IMR-90 (cell line): ENCODE measurements at regions not wholly inside any gene's neighbourhood (a gene's known extent, or its start where the extent isn't known, plus 50 kb on each side); places are given as distances from the start of the nearest gene placed in this dataset.

Experiments
- ATAC-seq: fragments of 200-7000 bp; cut with Tn5 transposase; 2 replicates; pipeline ENCODE4 v1.9.1; 2020; ENCODE audit warnings: low read depth, mild to moderate bottlenecking, moderate library complexity
- BruUV-seq: library from RNA; stranded (reverse); fragments of 400-500 nt; replicated peaks from 2 replicates; lab custom pipeline; 2021; lab: Mats Ljungman, UMichigan
- CTCF ChIA-PET: fragments of 300-600 bp; formaldehyde crosslinking; extraction: SDS; loops from one replicate; lab custom pipeline; 2021; ENCODE audit warnings: antibody characterized with exemption; lab: Yijun Ruan, JAX
- POLR2A ChIA-PET: fragments of 300-600 bp; sonication (Branson Sonifier 250); formaldehyde crosslinking; loops from one replicate; lab custom pipeline; 2022; ENCODE audit warnings: antibody characterized with exemption; ENCODE audit not compliant: unreplicated experiment; lab: Charles Lee
- DNase-seq: peaks from one replicate; pipeline ENCODE4 v3.0.0; 2013
- H2AFZ ChIP-seq: replicated peaks from 2 replicates; pipeline ENCODE3; 2013; ENCODE audit warnings: low read length, mild to moderate bottlenecking; ENCODE audit not compliant: poor library complexity
- H2AK5ac ChIP-seq: 2 replicates; pipeline ENCODE4 v1.6.1; 2013; ENCODE audit warnings: low read depth, low read length, inconsistent platforms
- H2AK9ac ChIP-seq: replicated peaks from 2 replicates; pipeline ENCODE3; 2013; ENCODE audit warnings: mild to moderate bottlenecking, low read depth, low read length, moderate library complexity; ENCODE audit not compliant: poor library complexity
- H2BK120ac ChIP-seq: 2 replicates; pipeline ENCODE4 v1.6.1; 2013; ENCODE audit warnings: low read depth, low read length, inconsistent platforms
- H2BK15ac ChIP-seq: 3 replicates; pipeline ENCODE4 v1.6.1; 2013; ENCODE audit warnings: low read depth, low read length, inconsistent platforms
- H2BK20ac ChIP-seq: 2 replicates; pipeline ENCODE4 v1.6.1; 2013; ENCODE audit warnings: low read depth, mild to moderate bottlenecking, inconsistent platforms, low read length, moderate library complexity
- H2BK5ac ChIP-seq: 2 replicates; pipeline ENCODE4 v1.6.1; 2013; ENCODE audit warnings: mild to moderate bottlenecking, low read depth, low read length, inconsistent platforms; ENCODE audit not compliant: poor library complexity, severe bottlenecking
- H3K14ac ChIP-seq: replicated peaks from 2 replicates; pipeline ENCODE4 v1.6.1; 2013; ENCODE audit warnings: low read depth, low read length, inconsistent platforms
- H3K18ac ChIP-seq: 2 replicates; pipeline ENCODE4 v1.6.1; 2013; ENCODE audit warnings: low read depth, low read length, control low read depth
- H3K23ac ChIP-seq: 2 replicates; pipeline ENCODE4 v1.6.1; 2013; ENCODE audit warnings: low read depth, low read length, inconsistent platforms
- H3K27ac ChIP-seq: 2 replicates; pipeline ENCODE4 v1.5.1; 2013; ENCODE audit warnings: mild to moderate bottlenecking, control low read depth, low read length; ENCODE audit not compliant: insufficient read depth
- H3K27me3 ChIP-seq: 2 replicates; pipeline ENCODE4 v1.6.1; 2013; ENCODE audit warnings: low read length; ENCODE audit not compliant: control insufficient read depth, insufficient read depth
- H3K36me3 ChIP-seq: 2 replicates; pipeline ENCODE4 v1.6.1; 2013; ENCODE audit warnings: low read length, mixed read lengths; ENCODE audit not compliant: control insufficient read depth, insufficient read depth
- H3K4ac ChIP-seq: 2 replicates; pipeline ENCODE4 v1.6.1; 2013; ENCODE audit warnings: low read depth, low read length, inconsistent platforms
- H3K4me1 ChIP-seq: 2 replicates; pipeline ENCODE4 v1.6.1; 2013; ENCODE audit warnings: low read length, mixed read lengths; ENCODE audit not compliant: control insufficient read depth, insufficient read depth
- H3K4me2 ChIP-seq: 2 replicates; pipeline ENCODE4 v1.6.1; 2013; ENCODE audit warnings: low read depth, mild to moderate bottlenecking, control low read depth, low read length, moderate library complexity
- H3K4me3 ChIP-seq: 2 replicates; pipeline ENCODE4 v1.5.1; 2013; ENCODE audit warnings: low read depth, mild to moderate bottlenecking, control low read depth, low read length, moderate library complexity; ENCODE audit not compliant: insufficient read depth
- H3K56ac ChIP-seq: 2 replicates; pipeline ENCODE4 v1.6.1; 2013; ENCODE audit warnings: low read length, inconsistent platforms; ENCODE audit not compliant: insufficient read depth; ENCODE audit errors: extremely low read depth
- H3K79me1 ChIP-seq, 2 experiments: 2 replicates each; pipeline ENCODE4 v1.6.1; 2013; ENCODE audit warnings: low read length in 2 of 2, inconsistent platforms in 1 of 2, low read depth in 1 of 2
- H3K9ac ChIP-seq: 2 replicates; pipeline ENCODE4 v1.6.1; 2013; ENCODE audit warnings: low read depth, low read length, control low read depth
- H3K9me1 ChIP-seq: 2 replicates; pipeline ENCODE4 v1.6.1; 2013; ENCODE audit warnings: low read length, inconsistent platforms; ENCODE audit not compliant: insufficient read depth
- H3K9me3 ChIP-seq: 2 replicates; pipeline ENCODE4 v1.6.1; 2013; ENCODE audit warnings: low read length; ENCODE audit not compliant: control insufficient read depth, insufficient read depth
- H4K20me1 ChIP-seq: 2 replicates; pipeline ENCODE4 v1.6.1; 2013; ENCODE audit warnings: low read length, inconsistent platforms; ENCODE audit not compliant: insufficient read depth
- H4K5ac ChIP-seq: 2 replicates; pipeline ENCODE4 v1.6.1; 2013; ENCODE audit warnings: mild to moderate bottlenecking, low read depth, low read length, control low read depth
- H4K8ac ChIP-seq, 2 experiments: 2 replicates each; pipeline ENCODE4 v1.6.1; 2013; ENCODE audit warnings: low read depth in 2 of 2, low read length in 2 of 2, control low read depth in 1 of 2, inconsistent platforms in 1 of 2
- H4K91ac ChIP-seq: 2 replicates; pipeline ENCODE4 v1.6.1; 2013; ENCODE audit warnings: low read depth, low read length, inconsistent platforms; ENCODE audit not compliant: insufficient read depth
- BHLHE40 ChIP-seq: fragments of 150-350 bp; IDR thresholded peaks from 2 replicates; pipeline ENCODE4 v1.6.1; 2016; ENCODE audit warnings: mild to moderate bottlenecking, low read depth, low read length
- CEBPB ChIP-seq: IDR thresholded peaks from 2 replicates; pipeline ENCODE4 v1.6.1; 2012; ENCODE audit warnings: low read depth, low read length, improper control_type of control experiment
- CHD1 ChIP-seq: IDR thresholded peaks from 2 replicates; pipeline ENCODE4 v1.6.1; 2012; ENCODE audit warnings: low read depth, low read length, improper control_type of control experiment
- FOS ChIP-seq: fragments of 150-350 bp; IDR thresholded peaks from 2 replicates; pipeline ENCODE4 v1.6.1; 2016; ENCODE audit warnings: low read depth, low read length
- MAFK ChIP-seq: IDR thresholded peaks from 2 replicates; pipeline ENCODE4 v1.6.1; 2012; ENCODE audit warnings: low read depth, low read length, improper control_type of control experiment
- MAZ ChIP-seq: IDR thresholded peaks from 2 replicates; pipeline ENCODE4 v1.6.1; 2012; ENCODE audit warnings: low read depth, mild to moderate bottlenecking, low read length, improper control_type of control experiment, moderate library complexity, borderline replicate concordance
- MXI1 ChIP-seq: IDR thresholded peaks from 2 replicates; pipeline ENCODE4 v1.6.1; 2012; ENCODE audit warnings: low read depth, mild to moderate bottlenecking, low read length, moderate library complexity, borderline replicate concordance
- NFE2L2 ChIP-seq: fragments of 150-350 bp; IDR thresholded peaks from 2 replicates; pipeline ENCODE4 v1.6.1; 2016; ENCODE audit warnings: low read depth, mild to moderate bottlenecking, low read length
- POLR2A ChIP-seq: IDR thresholded peaks from 2 replicates; pipeline ENCODE4 v1.6.1; 2012; ENCODE audit warnings: mild to moderate bottlenecking, low read depth, low read length
- RAD21 ChIP-seq: IDR thresholded peaks from 2 replicates; pipeline ENCODE4 v1.6.1; 2012; ENCODE audit warnings: low read length, improper control_type of control experiment
- RCOR1 ChIP-seq: IDR thresholded peaks from 2 replicates; pipeline ENCODE4 v1.6.1; 2012; ENCODE audit warnings: mild to moderate bottlenecking, low read length, improper control_type of control experiment; ENCODE audit not compliant: insufficient replicate concordance
- RFX5 ChIP-seq: IDR thresholded peaks from 2 replicates; pipeline ENCODE4 v1.8.0; 2012; ENCODE audit warnings: low read depth, mild to moderate bottlenecking, low read length, moderate library complexity
- SMC3 ChIP-seq: fragments of 150-350 bp; IDR thresholded peaks from 2 replicates; pipeline ENCODE4 v1.6.1; 2016; ENCODE audit warnings: low read depth, mild to moderate bottlenecking, antibody characterized with exemption, low read length, moderate library complexity
- USF2 ChIP-seq: fragments of 150-350 bp; IDR thresholded peaks from 2 replicates; pipeline ENCODE4 v1.6.1; 2017; ENCODE audit warnings: mild to moderate bottlenecking, antibody characterized with exemption, low read length, low read depth
- WGBS, 2 experiments: methylation state at CpG; one replicate each; pipeline versions ENCODE4 v1.1.5 to v1.1.7; 2013; ENCODE audit warnings: missing lambda C conversion rate in 2 of 2; ENCODE audit not compliant: insufficient read length in 1 of 2; ENCODE audit errors: extremely low coverage in 2 of 2; 5-methylcytosine and 5-hydroxymethylcytosine counted together
- dilution Hi-C: fragments of 300-500 bp; cut with HindIII; formaldehyde crosslinking; loops from one replicate; pipeline ENCODE4 v1.14.3; 2018; ENCODE audit warnings: low sequenced_read_pairs; ENCODE audit not compliant: unreplicated experiment
- in situ Hi-C: fragments of 300-500 bp; cut with MboI; formaldehyde crosslinking; loops from 3 replicates; pipeline ENCODE4 v1.14.3; 2019; ENCODE audit warnings: low sequenced_read_pairs, inconsistent platforms, mixed read lengths
- intact Hi-C: fragments of 100-400 bp; cut with micrococcal nuclease; formaldehyde crosslinking; loops from 2 replicates; pipeline ENCODE4 v1.10.0; 2022
- TF ChIP-seq, protein P1 (sequence below): conservative IDR thresholded peaks from 2 replicates; pipeline ENCODE4 v1.5.1; 2012; ENCODE audit warnings: mild to moderate bottlenecking, low read depth, low read length, improper control_type of control experiment
- TF ChIP-seq, protein P2 (sequence below): fragments of 150-350 bp; IDR thresholded peaks from 2 replicates; pipeline ENCODE4 v1.6.1; 2016; ENCODE audit warnings: low read depth, mild to moderate bottlenecking, low read length, moderate library complexity, borderline replicate concordance

DNA sequence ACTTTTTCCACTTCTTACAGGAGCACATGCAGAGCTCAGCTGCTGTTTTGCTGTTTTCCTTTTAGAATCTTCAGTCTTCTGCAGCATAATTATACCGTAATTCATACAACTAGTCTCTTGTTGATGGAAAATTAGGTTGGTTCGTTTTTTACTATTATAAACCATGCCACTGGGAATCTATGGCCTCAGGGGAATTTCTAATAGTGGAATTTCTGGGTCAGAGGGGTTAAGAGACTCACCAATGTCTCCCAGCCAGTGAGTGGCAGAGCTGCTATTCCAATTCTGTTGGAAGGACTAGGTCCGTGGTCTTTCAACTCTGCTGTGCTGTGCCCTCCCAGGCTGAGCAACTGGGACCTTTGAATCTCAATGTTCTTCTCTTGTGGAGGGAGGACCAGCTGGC is 282.5 kb downstream of the ZSWIM6 start:
- no peak overlapping the region for H2BK5ac ChIP-seq
- no peak overlapping the region for H2AK9ac ChIP-seq
- no peak overlapping the region for H3K14ac ChIP-seq
- no CpG with 5 or more reads among the region's 3 CpGs for WGBS, 2 experiments
- no peak overlapping the region for H4K91ac ChIP-seq
- DNase-seq (no peak), ATAC-seq (no peak)
- no peak overlapping the region for H3K4me2 ChIP-seq
- no peaks in the 10 kb centered on the region for H3K79me1 ChIP-seq
- peaks cover 27% of the 10 kb centered on the region for H3K27me3 ChIP-seq
- no peak overlapping the region for H3K18ac ChIP-seq
- no peak overlapping the region for H2BK15ac ChIP-seq
- H2AFZ ChIP-seq = no peak overlapping the region
- H3K4ac ChIP-seq = no peak overlapping the region
- no peak overlapping the region for H4K5ac ChIP-seq
- intact Hi-C loops (no loop called here), in situ Hi-C loops (no loop called here), dilution Hi-C loops (no loop called here)
- no peak overlapping the region for H3K9ac ChIP-seq
- ChIA-PET CTCF (no interaction called here), POLR2A (no interaction called here)
- H4K20me1 ChIP-seq = no peaks in the 10 kb centered on the region
- H3K36me3 ChIP-seq = no peaks in the 10 kb centered on the region
- no peak overlapping the region for H3K4me3 ChIP-seq
- H3K23ac ChIP-seq = no peak overlapping the region
- no peak overlapping the region for H4K8ac ChIP-seq
- no peak overlapping the region for H2AK5ac ChIP-seq
- no peaks in the 10 kb centered on the region for H3K9me3 ChIP-seq
- no peaks in the 10 kb centered on the region for H3K4me1 ChIP-seq
- BruUV-seq = no TSS peak
- no peak for TF ChIP-seq NFE2L2
- no peak for TF ChIP-seq RCOR1
- TF ChIP-seq CEBPB = no peak
- TF ChIP-seq USF2 = no peak
- TF ChIP-seq, protein P1, sequence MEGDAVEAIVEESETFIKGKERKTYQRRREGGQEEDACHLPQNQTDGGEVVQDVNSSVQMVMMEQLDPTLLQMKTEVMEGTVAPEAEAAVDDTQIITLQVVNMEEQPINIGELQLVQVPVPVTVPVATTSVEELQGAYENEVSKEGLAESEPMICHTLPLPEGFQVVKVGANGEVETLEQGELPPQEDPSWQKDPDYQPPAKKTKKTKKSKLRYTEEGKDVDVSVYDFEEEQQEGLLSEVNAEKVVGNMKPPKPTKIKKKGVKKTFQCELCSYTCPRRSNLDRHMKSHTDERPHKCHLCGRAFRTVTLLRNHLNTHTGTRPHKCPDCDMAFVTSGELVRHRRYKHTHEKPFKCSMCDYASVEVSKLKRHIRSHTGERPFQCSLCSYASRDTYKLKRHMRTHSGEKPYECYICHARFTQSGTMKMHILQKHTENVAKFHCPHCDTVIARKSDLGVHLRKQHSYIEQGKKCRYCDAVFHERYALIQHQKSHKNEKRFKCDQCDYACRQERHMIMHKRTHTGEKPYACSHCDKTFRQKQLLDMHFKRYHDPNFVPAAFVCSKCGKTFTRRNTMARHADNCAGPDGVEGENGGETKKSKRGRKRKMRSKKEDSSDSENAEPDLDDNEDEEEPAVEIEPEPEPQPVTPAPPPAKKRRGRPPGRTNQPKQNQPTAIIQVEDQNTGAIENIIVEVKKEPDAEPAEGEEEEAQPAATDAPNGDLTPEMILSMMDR = no peak
- TF ChIP-seq MXI1 = no peak
- TF ChIP-seq RFX5 = no peak
- TF ChIP-seq, protein P2, sequence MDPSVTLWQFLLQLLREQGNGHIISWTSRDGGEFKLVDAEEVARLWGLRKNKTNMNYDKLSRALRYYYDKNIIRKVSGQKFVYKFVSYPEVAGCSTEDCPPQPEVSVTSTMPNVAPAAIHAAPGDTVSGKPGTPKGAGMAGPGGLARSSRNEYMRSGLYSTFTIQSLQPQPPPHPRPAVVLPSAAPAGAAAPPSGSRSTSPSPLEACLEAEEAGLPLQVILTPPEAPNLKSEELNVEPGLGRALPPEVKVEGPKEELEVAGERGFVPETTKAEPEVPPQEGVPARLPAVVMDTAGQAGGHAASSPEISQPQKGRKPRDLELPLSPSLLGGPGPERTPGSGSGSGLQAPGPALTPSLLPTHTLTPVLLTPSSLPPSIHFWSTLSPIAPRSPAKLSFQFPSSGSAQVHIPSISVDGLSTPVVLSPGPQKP = no peak
- TF ChIP-seq MAZ = no peak
- TF ChIP-seq RAD21 = no peak
- TF ChIP-seq POLR2A = no peak
- no peak for TF ChIP-seq MAFK
- TF ChIP-seq FOS = no peak
- TF ChIP-seq CHD1 = no peak
- TF ChIP-seq SMC3 = no peak
- TF ChIP-seq BHLHE40 = no peak
- no peak overlapping the region for H3K27ac ChIP-seq
- no peak overlapping the region for H3K56ac ChIP-seq
- no peak overlapping the region for H2BK20ac ChIP-seq
- no peak overlapping the region for H2BK120ac ChIP-seq
- H3K9me1 ChIP-seq = no peaks in the 10 kb centered on the region
